ENCODE measurements at regions not wholly inside any gene's neighbourhood (a gene's known extent, or its start where the extent isn't known, plus 50 kb on each side); places are given as distances from the start of the nearest gene placed in this dataset.

DNA sequence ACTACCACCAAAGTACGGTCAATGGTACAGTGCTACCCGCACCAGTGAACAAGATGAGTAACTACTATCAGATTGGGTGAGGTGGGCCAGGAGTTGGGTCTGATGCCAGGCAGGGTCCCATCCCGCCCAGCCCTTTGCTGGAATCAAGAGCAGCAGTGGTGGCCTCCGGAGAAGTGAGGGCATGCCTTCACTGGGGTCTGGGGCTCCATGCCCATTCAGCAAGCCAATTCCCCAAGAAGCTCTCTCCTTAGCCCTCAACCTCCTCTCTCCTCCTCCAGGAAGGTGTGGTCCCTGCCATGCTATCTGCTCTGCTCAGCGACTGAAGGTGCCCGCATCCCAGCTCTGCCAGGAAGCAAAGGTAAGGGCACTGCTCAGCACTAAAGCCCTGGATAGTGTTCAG lies 62.7 kb upstream of the CPLX2 start:
- no peak for DNase-seq

DNA sequence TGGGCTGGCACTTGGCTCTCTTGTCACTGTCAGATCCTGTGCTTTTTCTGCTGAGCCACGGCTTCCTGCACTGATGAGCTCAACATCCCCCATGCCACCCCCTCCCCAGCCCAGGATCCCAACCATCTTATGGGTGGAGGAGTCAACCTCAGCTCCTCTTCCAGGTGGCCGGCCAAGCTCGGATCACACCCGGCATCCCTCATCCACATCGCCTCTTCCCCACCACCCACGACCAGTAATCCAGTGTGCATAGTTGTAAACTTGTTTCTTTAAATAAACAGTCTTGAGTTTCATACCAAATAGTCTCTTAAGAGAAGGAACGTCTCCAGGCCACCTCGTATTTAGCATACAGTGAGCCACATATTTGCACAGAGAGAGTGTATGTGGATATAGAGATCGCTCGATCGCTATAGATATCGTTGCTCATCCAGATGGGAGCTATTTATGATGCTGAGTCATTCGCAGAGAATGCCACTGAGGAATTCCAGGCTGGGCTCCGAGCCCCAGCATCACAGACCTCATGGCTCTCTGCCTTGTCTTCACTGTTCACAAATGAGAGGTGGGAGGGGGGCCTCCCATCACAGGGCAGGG lies 61.8 kb upstream of the CPLX2 start:
- DNase-seq, result no peak

DNA sequence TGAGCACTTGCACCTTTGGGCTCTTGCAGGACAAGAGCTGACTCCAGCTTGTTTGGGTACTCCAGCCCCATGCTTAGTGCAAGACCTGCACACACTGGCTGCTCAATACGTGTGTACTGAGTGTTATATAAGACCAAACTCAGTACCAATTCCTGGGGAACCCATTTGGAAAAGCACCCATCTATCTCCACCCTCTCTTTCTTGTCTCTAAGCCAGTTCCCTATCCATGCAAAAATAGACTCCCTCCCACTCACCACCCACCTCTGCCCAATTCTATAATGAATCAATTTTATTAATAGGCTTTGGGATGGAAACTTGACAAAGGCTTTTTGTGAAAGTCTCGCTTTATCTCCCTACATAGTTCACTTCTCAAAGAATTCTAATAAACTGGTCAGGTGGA lies 60.9 kb upstream of the CPLX2 start:
- no peak for DNase-seq

DNA sequence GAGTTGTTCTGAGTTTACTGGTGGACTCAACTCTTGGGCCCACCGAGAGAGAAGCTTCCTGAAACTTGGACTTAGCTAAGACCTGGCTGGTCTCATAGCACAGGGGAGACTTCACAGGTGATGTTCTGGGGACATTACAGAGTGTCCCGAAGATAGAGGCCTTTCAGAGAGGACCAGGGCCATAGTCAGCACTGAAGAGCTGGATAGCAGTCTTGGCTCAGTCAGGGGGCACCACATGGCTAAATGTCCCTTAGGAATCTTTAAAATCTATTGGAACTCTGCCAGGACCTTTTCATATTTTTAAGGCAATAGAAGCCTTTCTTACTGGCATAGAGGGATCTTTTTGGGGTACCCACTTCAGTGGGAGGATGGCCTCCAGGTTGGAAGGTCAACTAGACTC lies 59.8 kb upstream of the CPLX2 start:
- no peak for DNase-seq

DNA sequence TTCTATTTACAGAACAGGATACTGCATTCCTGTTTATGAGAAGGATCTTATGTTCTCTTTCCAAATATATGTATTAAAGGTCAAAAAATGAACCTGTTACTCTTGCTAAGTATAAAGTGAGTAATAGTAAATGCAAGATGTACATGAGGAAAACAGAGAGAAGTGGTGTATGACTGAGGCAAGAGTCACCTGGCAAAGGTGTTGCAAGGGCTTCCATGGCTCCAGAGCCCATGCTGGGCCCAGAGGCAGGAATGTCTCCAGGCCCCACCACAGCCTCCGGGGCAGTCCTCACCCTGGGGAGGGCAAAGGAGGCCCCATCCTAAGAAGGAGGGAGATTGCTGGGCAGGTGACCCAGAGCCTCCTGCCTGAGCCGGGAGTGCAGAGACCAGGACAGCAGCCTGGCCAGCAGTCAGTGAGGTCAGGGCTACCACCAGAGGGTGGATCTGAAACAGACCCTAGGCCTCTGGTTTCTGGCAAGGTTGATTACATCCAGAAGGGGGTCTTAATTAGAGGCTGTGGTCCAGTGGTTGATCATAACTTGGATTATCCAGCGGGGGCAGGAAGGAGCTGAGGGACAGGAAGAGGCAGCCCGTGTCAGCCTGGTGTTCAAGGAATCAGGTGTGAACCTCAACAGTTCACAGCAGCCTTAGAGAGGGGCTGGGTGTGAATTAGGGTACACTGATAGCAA lies 57.3 kb upstream of the CPLX2 start:
- no peak for DNase-seq

DNA sequence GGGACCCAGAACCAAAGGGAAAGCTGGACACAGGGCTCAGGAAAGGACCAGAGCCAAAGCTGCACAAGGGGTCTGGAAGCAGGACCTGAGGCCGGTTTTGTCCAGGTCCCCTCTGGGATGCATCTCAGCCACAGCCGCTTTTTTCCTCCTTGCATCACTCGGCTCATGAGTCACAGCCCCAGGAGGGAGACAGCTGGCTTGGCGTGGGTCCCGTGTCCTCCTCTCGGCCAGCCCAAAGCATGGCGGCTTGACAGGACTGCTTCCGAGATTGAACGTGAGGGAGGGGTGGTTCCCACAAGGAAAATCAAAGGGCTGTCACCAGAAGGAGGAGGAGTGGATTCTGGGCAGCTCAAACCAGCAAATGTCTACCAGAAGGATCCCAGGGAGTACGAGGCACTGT lies 56.7 kb upstream of the CPLX2 start:
- DNase-seq, result no peak

DNA sequence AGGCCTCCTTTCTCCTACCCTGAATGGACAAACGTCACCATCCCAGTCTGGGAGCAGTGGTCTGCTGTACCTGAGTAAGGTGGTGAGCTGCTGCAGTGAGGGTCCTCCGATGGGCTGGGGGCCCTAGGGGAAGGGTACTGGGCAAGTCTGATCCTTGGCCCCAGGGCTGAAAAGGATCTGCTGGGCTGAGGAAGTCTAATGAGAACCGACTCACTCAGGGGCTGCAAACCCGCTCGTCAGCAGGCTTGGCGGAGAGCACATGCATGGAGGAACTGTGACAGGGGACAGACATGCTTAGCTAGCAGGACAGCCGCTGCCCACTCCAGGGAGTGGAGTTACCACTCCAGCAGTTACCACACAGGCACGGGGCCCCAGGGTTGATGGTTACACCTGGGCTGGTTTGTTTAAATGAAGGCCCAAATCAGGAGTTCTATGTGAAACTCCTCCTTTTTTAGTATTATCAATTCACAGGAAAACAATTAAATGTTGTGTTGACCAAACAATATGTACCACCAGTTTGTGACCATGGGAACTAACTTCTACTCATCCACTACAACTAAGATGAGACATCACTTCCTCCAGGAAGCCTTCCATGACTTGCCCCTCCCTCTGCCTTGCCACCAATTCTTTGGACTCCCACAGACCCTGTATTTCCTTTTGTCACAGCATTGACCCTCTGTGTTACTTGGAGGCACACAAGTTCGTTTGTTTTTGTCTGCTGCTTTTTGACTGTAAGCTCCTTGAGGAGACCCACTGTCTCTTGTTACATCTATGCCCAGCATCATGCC lies 56.1 kb upstream of the CPLX2 start:
- no peak for DNase-seq

DNA sequence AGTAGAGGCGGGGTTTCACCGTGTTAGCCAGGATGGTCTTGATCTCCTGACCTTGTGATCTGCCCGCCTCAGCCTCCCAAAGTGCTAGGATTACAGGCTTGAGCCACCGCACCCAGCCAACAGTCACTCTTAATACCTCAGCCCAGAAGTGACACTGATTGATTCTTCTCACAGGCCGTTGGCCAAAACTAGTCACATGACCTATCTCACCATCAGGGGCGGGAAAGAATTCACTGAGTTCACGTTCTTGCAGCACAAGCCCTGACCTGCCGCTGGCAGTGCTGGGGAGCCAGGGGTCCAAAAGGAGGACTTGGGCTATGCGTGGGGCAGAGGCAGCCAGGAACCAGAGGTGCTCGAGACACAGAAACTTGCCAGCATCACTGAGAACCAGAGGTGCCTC lies 55.0 kb upstream of the CPLX2 start:
- no peak for DNase-seq

DNA sequence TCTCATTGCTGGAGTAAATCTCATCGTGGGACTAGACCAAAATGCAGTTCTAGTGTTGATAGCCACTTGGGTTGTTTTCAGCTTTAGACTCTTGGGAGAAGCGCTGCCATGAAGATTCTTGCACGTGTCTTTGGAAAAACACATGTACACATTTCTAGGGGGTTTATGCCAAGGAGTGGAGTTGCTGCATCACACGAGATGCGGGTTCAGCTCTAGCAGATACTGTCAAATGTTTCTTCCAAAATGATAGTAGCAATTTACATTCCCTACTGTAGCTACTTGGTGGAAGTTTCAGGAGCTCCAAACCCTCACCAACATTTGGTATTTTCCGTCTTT lies 52.3 kb upstream of the CPLX2 start:
- no peak for DNase-seq

DNA sequence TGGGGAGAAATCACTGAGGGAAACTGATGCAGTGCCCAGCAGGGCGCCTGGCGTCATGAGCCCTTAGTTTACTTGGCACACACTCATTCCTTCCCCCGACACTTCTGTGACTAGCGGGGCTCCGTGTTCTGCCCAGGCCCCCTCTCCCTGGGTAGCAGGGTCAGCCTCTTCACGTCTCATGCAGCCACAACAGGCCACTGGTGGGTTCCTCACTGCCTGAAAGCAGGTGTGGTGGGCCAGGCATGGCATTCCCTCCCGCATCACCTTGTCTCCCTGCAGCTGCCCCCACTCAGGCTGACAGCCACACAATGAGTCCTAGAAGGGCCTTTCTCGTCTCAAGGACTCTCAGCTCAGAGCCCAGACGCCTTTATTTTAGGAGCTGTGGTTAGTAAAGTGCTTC lies 51.1 kb upstream of the CPLX2 start:
- DNase-seq, result no peak

All from activated CD4-positive, CD25-positive, alpha-beta regulatory T cell treated with anti-CD3 and anti-CD28 coated beads, Interleukin-2, amount 50 U/mL, for 72 hours (primary cell).